Endothelial cell of umbilical vein (primary cell): ENCODE measurements at regions not wholly inside any gene's neighbourhood (a gene's known extent, or its start where the extent isn't known, plus 50 kb on each side); places are given as distances from the start of the nearest gene placed in this dataset.

ENCODE experiments used
- CTCF ChIP-seq, 2 donors: IDR thresholded peaks; 1 replicate in 1 of 2; 2 replicates in 1 of 2; pipeline ENCODE4 v1.5.1; 2011; ENCODE audit warnings: low read length in 2 of 2, mild to moderate bottlenecking in 2 of 2, moderate library complexity in 2 of 2, control low read depth in 1 of 2, inconsistent platforms in 1 of 2, low read depth in 1 of 2; ENCODE audit not compliant: insufficient read depth in 1 of 2; ENCODE audit errors: extremely low read depth in 1 of 2
- EZH2 ChIP-seq: IDR thresholded peaks from 2 replicates; pipeline ENCODE4 v1.6.1; 2012; ENCODE audit warnings: borderline replicate concordance, low read depth, mild to moderate bottlenecking, moderate library complexity, low read length, inconsistent platforms; ENCODE audit not compliant: severe bottlenecking
- GATA2 ChIP-seq: IDR thresholded peaks from 2 replicates; pipeline ENCODE4 v1.7.0; 2011; ENCODE audit warnings: low read depth, mild to moderate bottlenecking, moderate library complexity, mixed read lengths, low read length; ENCODE audit not compliant: insufficient read length, insufficient read depth
- JUN ChIP-seq: IDR thresholded peaks from 2 replicates; pipeline ENCODE4 v1.6.1; 2011; ENCODE audit warnings: borderline replicate concordance, low read depth; ENCODE audit not compliant: insufficient read length, insufficient read depth
- MAX ChIP-seq: IDR thresholded peaks from 2 replicates; pipeline ENCODE4 v1.6.1; 2011; ENCODE audit not compliant: insufficient read depth, insufficient read length
- POLR2A ChIP-seq: IDR thresholded peaks from 2 replicates; pipeline ENCODE4 v1.6.1; 2012; ENCODE audit warnings: low read depth, mild to moderate bottlenecking, control low read depth, low read length
- POLR2AphosphoS5 ChIP-seq: IDR thresholded peaks from 2 replicates; pipeline ENCODE4 v1.6.1; 2012; ENCODE audit warnings: low read depth, mild to moderate bottlenecking, control low read depth, low read length, moderate library complexity; ENCODE audit not compliant: insufficient read depth

DNA sequence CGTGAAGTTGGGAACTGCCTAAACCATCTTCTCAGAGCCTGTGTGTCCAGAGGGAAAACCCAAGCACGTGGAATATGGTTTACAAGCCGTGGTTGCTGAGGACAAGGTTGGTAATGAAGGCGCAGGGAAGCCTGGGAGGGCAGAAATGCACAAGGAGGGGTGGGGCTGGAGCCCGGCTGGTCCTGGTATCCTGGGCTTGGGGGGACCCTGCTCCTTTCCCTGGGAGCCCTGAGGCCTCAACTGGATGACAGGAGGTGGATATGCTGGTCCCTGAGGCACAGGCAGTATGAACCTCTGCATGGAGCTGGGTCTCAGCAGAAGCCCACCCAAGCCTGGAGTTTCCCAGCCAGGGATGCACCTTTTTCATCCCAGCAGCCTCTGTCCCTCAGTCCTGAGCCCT, 80.3 kb upstream of the RET start:
- TF ChIP-seq POLR2A (no peak), CTCF (IDR thresholded peaks at IDR 0.05; ENCODE audit: extremely low read depth in 1 of 2, insufficient read depth in 1 of 2, low read depth in 1 of 2, low read length in 2 of 2) (no peak), MAX (no peak), EZH2 (no peak), JUN (no peak), POLR2AphosphoS5 (no peak), GATA2 (no peak)
